HUDEP-2 (cell line): ENCODE measurements at regions not wholly inside any gene's neighbourhood (a gene's known extent, or its start where the extent isn't known, plus 50 kb on each side); places are given as distances from the start of the nearest gene placed in this dataset.
"Not testable (repeated sequence)": the region's sequence is repeated elsewhere in the genome, so short reads cannot be mapped to it uniquely, and the experiment has no call there.

Experiments used
- DNase-seq, 76 experiments: peaks; one replicate each; lab custom pipeline; 2025; ENCODE audit not compliant: unreplicated experiment in 76 of 76; lab: John Stamatoyannopoulos, UW

DNA sequence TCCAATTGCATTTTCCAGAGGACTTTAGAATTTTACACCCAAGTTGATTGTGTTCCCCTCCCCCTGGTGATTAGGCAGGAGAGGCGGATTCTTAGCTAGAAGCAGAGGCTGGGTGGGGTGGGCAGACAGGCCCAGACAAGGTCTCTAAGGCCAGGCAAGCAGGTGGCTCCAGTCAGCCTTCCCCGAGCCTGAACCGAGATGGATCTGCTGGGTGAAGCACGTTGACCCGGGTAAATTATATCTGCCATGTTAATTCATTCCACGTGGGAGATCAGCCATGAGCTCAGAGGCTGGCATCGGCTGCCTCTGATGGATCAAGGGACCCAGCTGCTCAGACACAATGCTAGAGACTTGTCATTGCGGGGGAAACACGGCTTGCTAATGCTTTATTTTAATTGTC lies 159.5 kb upstream of the MAFB start:
- no peak for DNase-seq

DNA sequence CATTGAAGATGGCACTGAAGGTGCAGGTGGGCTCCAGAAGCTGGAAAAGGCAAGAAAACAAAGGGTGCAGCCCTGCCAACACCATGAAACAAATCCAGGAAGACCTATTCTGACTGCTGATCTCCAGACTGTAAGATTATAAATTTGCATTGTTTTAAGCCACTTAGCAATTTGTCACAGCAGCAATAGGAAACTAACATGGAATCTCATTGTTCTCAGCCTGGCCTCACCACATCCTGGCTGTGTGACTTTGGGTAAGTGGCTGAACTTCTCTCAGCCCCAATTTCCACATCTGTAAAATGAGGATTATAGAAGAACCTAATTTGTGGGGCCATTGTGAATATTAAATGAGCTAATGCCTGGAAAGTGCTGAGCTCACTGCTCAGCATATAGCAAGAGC lies 160.4 kb upstream of the MAFB start:
- no peak for DNase-seq

DNA sequence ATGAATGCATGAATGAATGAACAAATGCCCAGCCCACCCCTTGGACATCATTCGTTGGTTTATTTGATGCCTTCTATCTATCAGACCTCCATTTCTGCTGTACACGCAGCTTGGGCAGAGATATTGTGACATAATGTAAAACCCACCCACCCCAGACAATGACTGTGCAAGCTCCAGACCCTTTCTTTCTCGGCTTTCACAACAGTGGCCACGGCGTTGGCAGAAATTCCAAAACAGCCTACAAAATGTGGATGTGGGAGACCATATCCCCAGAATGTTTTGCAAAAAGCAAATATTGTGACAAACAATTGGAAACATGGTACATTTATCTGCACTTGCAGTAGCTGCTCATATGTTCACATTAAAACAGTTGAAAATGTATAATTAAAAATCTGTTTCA lies 162.0 kb upstream of the MAFB start:
- no peak for DNase-seq

DNA sequence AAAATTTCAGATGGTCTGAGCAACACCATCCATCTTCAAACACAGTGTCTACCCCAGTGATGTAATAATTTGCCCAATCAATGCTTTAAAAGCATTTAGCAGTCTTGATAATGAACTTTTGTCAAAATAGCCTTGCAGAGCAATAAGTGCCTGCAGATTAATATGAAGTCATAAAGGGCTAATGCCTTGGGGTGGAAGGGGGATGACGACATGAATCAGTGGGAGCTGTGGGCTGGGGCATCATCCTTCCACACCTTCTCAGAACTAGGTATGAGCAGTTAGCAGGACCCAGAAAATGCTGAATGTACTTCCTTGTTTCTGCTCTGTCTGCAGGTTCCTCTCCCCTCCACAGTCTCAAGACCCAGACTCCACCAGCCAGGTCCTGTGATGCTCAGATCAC lies 166.2 kb upstream of the MAFB start:
- no peak for DNase-seq

DNA sequence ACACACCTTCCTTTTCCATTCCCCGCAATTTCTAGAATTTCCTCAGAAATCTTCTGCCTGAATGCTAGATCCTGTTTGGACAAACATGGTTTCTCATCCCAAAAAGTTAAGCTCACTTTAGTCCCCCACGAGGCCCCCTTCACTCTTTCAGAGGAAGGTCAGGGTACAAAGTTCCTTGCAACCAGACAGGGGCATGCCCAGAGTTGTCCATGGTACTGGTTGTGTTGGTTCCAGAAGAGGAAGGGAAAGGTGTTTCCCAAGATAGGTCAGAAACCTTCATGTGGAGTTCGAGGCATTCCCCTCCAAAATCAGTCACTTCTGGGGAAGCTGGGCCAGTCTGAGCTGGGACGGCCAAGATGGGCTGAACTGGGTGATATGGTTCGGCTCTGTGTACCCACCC lies 167.6 kb upstream of the MAFB start:
- DNase-seq: no peak

DNA sequence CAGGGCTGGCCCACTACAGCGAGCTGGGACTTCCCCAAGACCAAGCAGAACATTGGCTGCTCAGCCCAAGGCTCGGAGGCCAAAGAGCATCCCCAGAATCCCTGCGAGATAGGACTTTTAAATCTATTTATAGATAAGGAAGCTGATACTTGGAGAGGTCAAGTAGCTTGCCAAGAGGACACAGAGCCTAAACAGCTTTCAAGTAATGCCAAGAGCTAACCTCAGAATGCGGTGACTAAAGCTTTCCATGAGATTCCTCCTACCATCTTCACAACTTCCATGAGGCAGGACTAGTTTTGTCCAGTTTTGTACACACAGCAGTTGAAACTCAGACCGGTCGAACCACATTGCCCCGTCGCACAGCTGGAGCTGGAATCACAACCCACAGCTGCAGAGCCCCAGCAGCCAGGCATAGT lies 168.1 kb upstream of the TOP1 start:
- no peak for DNase-seq

DNA sequence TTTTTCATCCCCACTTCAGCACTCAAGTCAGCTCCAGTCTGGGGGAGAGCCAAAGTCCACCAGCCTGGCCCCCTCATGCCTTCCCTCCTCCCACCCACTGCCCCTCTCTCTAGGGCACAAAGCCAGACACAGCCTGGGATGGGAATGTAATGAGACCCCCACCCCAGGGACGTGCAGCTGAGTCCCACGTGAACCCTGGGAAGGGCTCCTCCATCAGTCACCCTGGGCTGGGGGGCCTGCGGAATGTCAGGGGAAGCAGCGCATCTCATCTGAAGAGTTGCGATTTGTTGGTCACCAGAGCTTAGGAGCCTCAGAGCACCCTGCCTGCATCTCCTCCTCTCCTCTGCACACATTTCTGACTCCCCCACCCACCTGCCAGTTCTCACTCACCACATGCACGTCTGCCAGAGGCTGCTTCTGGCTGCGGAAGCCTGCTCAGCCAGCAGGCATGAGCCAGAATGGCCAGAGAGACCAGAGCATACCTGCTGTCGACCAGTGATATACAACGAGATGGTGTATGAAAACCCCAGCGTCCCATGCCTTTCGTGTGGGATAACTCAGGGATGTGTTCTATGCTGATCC lies 167.1 kb upstream of the TOP1 start:
- DNase-seq: no peak

DNA sequence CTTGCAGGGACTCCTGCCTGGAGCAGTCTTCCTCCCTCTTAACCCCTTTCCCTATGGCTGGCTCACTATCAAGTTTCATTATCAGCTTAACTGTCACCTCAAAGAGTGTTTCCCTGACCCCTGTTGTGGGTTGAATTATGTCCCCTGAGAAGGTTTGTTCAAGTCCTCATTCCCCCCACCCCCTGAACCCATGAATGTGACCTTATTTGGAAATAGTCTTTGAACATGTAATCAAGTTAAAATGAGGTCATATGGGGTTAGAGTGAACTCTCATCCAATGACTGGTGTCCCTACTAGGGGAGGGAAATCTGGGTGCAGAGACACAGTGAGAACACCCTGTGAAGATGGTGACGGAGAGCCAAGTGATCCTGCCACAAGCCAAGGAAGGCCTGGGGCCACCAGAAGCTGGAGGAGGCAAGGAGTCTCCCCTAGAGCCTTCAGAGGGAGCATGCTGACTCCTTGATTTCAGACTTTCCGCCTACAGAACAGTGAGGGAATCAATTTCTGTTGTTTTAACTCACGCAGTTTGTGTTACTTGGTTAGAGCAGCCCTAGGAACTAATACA lies 165.2 kb upstream of the TOP1 start:
- no peak for DNase-seq

DNA sequence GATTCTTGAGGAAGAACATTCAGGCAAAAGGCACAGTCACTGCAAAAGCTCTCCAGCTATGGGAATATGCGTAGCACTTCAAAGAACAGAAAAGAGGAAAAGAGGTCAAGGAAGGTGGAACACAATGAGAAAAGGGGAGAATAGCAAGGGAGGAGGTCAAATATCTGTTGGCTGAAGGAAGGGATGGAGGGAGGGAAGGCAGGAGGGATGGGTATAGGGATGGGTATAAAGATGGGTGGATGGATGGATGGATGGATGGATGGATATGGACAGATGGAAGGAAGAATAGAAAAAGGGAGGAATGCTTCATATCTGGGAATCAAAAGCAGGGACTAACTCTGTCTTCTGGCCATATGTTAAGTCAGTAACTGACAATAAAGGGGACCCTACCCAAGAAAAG lies 164.2 kb upstream of the TOP1 start:
- no peak for DNase-seq

DNA sequence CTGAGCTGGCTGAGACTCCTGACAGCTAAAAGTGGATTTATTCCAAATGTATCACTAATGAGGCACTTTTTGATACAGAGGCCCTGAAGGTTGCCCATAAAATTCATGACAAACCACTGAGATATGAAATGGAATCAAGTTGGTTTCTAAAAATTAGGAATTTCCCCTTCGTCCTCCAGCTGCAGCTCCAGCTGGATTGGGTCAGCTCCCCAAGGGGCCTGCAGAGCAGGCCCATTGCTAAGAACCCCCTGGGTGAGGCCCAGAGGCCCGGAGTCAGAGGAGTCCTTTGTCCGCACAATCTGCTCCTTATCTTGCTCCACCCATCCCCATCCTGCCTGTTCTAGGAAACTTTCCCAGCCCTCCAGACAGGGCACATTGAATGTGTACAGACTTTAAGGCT lies 163.5 kb upstream of the TOP1 start:
- DNase-seq: no peak

DNA sequence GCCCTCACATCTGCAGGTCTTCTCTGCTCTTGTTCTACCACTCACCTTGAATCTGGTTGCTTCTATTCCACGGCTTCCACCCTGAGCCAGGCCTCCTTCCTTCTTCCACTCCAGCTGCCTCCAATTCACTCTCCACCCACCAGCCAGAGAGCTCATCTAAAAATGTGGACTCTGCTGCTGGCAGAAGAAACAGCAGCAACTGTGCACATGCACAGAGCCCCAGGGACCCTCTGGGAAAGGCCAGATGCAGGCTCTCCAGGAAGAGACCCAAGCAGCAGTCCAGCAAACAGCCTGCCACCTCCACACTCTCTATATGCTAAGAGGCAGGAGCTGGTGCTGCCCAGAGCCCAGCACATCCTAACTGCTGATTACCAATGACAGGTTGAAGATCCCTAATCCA lies 162.6 kb upstream of the TOP1 start:
- DNase-seq: no peak

DNA sequence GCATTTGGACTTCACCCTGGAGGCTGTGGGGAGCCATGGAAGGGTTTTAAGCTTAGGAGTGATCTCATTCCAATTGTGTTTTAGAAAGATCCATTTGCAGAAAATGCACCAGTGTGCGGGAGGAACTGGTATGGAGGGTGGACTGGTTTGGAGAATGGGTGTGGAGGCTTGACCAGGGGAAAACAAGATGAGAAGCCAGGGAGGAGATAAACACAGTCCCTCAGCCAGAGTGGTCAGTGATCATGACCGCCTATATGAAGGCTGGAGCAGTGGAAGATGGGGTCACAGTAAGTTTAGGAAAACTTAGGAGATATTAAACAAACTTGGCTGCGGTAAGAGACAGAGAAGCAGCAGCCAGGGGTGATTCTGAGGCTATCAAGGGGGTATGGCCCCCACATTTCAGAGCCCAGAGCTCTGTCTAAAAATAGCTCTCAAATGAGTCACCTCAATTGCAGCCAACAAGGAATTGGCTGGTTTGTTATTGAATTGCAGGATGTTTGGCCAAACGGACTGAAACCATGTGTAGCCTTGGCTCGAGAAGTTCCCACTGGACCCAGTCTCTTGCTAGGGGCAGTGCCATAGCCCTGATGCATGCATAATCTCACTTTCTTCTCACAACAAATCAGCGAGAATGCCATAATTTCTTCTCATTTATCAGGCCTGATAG lies 159.9 kb upstream of the TOP1 start:
- no peak for DNase-seq

DNA sequence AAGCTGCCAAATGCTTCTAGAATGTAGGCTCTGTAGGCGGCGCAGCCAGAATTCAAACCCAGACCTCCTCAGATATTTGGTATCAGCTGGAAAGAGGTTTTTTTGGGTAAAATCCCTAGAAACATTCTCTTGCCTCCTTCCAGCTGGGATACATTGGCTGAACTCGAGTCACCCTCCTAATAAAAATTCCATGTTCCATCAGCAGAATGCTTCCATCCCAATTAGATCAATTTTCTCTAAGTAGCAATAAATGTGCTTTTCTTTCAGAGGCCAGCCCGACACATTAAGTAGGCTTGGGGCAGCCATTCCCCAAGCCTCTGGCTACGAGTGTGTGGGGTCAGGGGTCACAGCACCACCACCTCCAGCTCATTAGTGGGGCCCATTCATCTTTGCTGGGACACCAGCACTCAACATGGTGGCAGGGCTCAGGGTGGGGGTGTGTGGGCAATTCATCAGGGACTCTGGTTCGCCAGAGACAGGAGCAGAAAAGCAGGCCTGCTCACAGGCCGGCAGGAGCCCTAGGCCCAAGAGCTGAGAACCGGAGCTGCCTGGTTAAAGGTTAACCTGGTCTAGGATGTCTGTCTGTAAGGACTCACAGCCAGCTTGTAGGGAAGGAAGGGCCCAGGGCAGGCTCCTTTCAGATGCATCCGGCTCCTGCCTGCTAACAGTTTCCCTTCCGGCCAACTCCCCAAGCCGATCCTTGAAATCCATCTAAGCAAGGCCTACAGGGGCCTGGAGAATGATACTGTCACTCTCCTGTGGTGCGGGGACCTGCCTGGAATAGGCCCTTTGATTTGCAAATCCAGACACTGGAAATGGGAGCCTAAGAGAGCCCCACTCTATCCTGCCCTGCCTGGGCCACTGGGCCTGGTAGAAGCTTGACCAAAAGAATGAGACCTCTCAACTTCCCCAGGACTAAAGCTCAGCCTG lies 159.1 kb upstream of the TOP1 start:
- DNase-seq: no peak

DNA sequence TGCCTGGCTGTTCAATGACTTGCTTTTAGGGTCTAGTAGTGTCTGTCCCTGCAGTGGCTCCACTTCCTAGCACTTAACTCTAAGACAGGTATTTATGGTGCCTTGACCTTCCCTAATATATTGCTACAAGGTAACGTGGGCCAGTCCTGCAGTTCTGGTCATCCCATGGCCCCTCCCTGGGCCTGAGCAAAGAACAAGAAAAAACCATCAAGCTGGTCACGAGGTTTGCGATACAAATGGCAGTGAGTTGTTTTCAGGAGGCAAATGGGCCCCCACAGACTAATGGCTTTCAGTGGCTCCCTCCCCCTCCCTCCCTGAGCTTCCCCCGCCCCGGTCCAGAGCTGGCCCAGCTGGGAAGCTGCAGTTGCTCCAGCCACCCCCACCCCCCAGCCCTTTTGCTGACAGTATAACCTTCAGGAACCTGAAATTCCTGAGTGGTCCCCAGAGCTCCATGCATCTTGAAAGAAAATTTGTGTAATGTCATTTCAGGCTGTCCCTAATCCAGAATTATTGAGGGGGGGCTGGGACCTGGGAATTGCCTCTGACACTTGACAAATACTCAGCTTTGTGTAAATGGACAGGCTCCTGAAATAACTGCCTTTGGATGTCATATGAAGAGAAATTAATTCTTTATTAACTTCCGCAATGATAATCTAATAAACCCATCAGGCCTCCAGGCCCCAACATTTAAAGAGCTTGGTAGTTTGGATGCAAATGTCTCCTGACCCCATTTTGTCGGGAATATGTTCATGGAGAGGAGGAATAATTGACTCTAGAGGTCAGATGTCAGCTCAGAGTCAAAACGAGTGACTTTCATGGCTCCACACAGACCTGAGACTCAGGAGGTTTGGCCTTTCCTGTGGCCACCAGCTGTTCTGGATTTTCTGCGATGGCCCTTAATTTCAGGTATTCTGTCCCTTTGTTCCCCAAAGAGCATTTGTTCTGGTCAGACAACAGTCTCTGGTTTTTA lies 153.2 kb upstream of the TOP1 start:
- no peak for DNase-seq

DNA sequence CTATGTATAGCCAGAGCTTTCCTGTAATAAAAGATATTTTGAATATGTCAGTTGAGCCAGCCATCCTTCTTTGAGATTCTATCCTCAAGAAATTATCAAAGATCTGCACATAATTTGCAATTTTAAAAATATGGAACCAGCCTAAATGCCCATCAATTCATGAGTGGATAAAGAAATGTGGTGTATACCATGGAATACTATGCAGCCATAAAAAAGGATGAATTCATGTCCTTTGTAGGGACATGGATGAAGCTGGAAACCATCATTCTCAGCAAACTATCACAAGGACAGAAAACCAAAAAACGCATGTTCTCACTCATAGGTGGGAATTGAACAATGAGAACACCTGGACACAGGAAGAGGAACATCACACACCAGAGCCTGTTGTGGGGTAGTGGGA lies 150.5 kb upstream of the TOP1 start:
- not testable (repeated sequence) for DNase-seq

DNA sequence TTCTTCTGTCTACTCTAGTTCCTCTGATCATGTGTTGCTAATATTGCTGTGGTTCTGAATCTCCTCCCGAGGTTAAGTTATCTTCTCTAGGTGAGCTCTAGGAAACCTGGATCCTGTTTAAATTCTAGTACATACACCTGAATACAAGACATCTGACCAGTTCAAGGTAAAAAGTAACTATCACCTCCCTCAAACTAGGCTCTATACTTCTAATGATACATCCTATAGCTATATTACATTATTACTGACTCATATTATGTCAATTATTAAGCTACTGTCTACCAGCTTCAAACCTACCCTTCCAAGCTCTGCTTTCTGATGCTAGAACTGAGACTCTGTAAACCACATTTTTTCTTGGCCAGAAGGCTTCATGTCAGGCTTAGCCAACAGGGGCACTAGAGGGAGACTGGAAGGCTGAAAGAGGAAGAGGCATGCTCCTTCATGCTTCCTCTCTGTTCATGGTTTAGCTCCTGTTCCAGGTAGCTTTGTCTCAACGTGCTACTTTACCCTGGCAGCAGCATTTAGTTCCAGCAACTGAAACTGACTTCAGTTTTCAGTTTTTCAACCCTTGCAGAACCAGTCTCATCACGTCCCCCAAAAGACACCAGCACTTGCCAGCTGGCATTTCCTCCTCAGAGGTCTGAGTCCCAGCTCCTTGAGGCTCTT lies 148.4 kb upstream of the TOP1 start:
- no peak for DNase-seq

DNA sequence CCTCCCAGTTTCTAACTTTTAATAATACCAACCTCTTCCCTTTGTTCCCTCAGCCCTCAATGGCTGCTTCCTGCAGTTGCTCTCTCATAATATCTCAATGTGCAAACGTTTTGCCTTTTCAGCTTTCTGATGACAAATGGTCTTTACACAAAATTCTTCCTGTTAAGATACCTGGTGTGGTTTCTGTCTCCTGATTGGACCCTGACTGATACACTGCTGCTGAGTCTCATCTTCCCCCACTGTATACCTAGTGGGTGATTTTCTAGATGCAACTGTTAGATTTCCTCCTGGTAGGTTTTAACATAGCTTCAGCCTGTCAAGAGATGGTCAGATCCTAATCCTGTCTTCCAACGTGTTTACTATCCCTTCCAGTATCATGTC lies 147.9 kb upstream of the TOP1 start:
- no peak for DNase-seq

DNA sequence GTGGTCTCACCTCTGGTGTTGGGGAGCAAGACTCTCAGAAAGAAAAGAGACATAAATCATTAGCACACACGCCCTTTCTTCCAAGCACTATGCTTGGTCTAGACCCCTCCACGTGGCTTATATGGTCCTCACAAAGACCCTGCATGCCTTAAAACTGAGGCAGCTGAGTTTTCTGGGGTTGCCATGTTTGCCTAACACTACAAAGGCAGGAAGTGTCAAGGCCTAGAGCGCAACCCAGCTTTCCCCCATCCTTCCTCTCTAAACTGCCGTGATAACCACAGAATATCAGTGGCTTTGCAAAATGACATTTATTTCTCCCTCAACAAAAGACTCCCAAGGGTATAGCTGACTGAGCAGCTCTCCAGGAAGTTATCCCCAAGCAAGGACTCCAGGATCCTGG lies 146.5 kb upstream of the TOP1 start:
- DNase-seq: no peak

DNA sequence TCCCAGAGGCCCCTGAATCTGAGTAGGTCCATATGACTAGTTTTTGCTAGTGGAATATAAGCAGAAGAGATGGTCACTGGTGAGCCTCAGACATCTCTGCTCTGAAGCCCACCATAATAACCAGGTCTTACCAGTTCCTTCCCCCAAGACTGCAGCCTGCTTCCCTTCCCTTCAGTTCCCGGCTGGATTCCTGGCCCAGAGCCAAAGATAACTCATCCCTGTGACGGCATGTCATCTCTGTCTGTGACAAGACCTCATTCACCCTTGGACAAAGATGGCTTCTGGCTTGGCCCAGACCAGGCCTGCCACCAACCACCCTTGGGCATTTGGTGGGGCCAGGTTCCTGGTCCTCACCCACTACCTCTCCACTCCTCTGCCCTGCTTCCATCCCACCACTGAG lies 145.5 kb upstream of the TOP1 start:
- DNase-seq: no peak

DNA sequence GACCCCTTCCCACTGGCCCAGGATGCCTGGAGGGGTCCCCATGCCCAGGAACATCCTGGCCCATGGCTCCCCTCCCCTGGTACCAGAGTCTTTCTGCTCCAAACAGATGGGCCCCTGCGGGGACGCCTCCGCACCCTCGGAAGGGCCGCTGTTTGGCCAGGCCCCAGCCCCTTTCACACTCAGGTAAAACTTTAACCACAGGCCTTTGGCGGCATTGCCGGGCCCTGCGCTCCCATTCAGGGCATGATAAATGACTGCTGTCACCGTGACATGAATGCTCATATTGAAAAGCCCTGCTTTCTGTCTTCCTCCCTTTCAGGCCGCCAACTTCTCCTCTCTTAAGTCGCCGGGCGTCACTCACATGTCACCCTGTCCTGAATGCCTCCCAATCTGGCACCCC lies 141.5 kb upstream of the TOP1 start:
- no peak for DNase-seq
